Prostate gland (tissue), 2 donors: ENCODE measurements at regions not wholly inside any gene's neighbourhood (a gene's known extent, or its start where the extent isn't known, plus 50 kb on each side); places are given as distances from the start of the nearest gene placed in this dataset.

Experiments
- DNase-seq: peaks from one replicate; pipeline ENCODE4 v3.0.0-alpha.2; 2019; ENCODE audit warnings: low spot score
- H3K27ac ChIP-seq, 2 donors: fragments of 200-600 bp; sonication (generic); 2 replicates each; pipeline ENCODE4 v1.5.1; 2017 to 2019
- H3K27me3 ChIP-seq: fragments of 200-600 bp; sonication (generic); replicated peaks from 2 replicates; pipeline ENCODE4 v1.5.1; 2019; ENCODE audit not compliant: insufficient read depth
- H3K36me3 ChIP-seq, 2 donors: fragments of 200-600 bp; sonication (generic); 1 replicate in 1 of 2; 2 replicates in 1 of 2; pipeline versions ENCODE4 v1.5.1 to v1.8.1; 2017 to 2019
- H3K4me1 ChIP-seq: fragments of 200-600 bp; sonication (generic); replicated peaks from 2 replicates; pipeline ENCODE4 v1.5.1; 2019
- H3K4me3 ChIP-seq, 2 donors: fragments of 200-600 bp; sonication (generic); 2 replicates each; pipeline ENCODE4 v1.5.1; 2017 to 2019
- H3K9me3 ChIP-seq: fragments of 200-600 bp; sonication (generic); 2 replicates; pipeline ENCODE4 v1.5.1; 2017
- POLR2A ChIP-seq: fragments of 450-650 bp; IDR thresholded peaks from one replicate; pipeline ENCODE4 v1.6.1; 2016; ENCODE audit warnings: antibody characterized with exemption, mild to moderate bottlenecking
- POLR2AphosphoS5 ChIP-seq: sonication (generic); formaldehyde crosslinking; IDR thresholded peaks from one replicate; pipeline ENCODE4 v1.6.1; 2017; ENCODE audit warnings: antibody characterized with exemption
- WGBS: methylation state at CpG from one replicate; pipeline ENCODE4 v1.1.5; 2018; 5-methylcytosine and 5-hydroxymethylcytosine counted together
- intact Hi-C: fragments of 100-400 bp; cut with DNase I; formaldehyde crosslinking; loops from one replicate; pipeline ENCODE4 v1.14.2; 2022
- TF ChIP-seq, protein P1 (sequence below), 4 experiments: fragments of 200-600 bp in 2 of 4; fragments of 450-650 bp in 2 of 4; sonication (generic) in 2 of 4; IDR thresholded peaks; 1 replicate in 3 of 4; 2 replicates in 1 of 4; pipeline ENCODE4 v1.5.1; 2016 to 2019; ENCODE audit warnings: antibody characterized with exemption in 4 of 4, mild to moderate bottlenecking in 2 of 4, moderate library complexity in 2 of 4

DNA sequence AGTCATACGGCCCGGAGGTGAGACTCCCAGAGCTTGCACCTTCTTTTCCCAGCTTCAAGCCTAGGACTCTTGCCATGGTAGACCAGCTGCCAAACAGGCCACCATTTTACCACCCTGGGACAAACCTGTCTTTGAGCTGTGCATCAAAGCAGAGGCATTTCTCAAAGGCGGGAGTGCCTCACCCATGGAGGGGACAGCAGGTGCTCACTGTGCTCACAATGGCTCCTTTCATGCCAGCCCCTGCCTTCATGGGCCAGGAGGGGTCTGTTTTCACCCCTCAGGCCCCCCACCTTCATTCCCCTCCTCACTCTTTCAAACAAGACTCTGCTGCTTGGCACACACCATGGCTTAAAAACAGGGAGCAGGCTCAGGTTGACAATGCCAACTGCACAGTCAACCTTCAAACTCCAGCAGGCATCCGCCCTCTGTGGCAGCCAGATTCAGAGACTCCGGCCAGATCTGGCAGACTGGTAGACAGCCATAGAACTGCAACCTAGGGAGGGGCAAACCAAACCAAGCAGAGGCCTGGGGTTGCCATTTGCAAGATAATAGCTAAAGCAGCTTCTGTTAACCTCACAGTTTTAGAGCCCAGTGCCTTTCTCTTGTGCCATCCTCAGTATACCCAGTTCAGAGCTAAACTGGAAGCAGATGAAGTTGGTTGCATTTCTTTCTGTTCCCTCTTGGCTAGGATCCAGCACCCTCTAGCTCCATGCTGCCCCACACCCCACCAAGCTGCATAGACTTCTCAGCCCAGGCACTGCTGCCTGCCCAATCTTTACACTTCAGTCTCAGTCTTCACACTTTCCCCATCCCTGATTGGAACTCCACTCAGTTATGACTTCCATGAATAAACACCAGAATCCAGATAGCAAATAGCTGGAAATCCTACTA, 93.9 kb upstream of the SPATA13 start:
- Histone ChIP-seq H3K9me3 (no peaks in the 10 kb centered on the region), H3K36me3 (no peaks in the 10 kb centered on the region), H3K4me3 (no peak overlapping the region), H3K4me1 (no peaks in the 10 kb centered on the region), H3K27me3 (no peaks in the 10 kb centered on the region), H3K27ac (no peak overlapping the region)
- intact Hi-C loops, result no loop called here
- DNase-seq, result no peak
- TF ChIP-seq, protein P1, sequence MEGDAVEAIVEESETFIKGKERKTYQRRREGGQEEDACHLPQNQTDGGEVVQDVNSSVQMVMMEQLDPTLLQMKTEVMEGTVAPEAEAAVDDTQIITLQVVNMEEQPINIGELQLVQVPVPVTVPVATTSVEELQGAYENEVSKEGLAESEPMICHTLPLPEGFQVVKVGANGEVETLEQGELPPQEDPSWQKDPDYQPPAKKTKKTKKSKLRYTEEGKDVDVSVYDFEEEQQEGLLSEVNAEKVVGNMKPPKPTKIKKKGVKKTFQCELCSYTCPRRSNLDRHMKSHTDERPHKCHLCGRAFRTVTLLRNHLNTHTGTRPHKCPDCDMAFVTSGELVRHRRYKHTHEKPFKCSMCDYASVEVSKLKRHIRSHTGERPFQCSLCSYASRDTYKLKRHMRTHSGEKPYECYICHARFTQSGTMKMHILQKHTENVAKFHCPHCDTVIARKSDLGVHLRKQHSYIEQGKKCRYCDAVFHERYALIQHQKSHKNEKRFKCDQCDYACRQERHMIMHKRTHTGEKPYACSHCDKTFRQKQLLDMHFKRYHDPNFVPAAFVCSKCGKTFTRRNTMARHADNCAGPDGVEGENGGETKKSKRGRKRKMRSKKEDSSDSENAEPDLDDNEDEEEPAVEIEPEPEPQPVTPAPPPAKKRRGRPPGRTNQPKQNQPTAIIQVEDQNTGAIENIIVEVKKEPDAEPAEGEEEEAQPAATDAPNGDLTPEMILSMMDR (IDR thresholded peaks at IDR 0.05), result no peak
- no peak for TF ChIP-seq POLR2A
- no peak for TF ChIP-seq POLR2AphosphoS5
- 80% methylated on average over 5 of the region's 5 CpGs for WGBS

DNA sequence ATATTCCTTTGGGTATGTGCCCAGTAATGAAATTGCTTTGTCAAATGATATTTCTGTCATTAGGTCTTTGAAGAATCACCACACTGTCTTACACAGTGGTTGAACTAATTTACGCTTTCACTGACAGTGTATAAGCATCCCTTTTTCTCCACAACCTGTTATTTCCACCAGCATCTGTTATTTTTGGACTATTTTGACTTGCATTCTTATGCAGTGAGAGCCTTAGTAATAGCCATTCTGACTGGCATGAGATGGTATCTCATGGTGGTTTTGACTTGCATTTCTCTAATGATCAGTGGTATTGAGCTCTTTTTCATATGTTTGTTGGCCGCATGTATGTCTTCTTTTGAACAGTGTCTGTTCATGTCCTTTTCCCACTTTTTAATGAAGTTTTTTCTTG, 92.0 kb upstream of the SPATA13 start:
- 94% methylated on average over 2 of the region's 2 CpGs for WGBS
- TF ChIP-seq, protein P1 (IDR thresholded peaks at IDR 0.05), result no peak
- TF ChIP-seq POLR2AphosphoS5 (no peak), POLR2A (no peak)
- H3K4me3 ChIP-seq, result no peak overlapping the region
- H3K27me3 ChIP-seq, result no peaks in the 10 kb centered on the region
- intact Hi-C loops, result no loop called here
- H3K27ac ChIP-seq, result no peak overlapping the region
- H3K36me3 ChIP-seq, result no peaks in the 10 kb centered on the region
- H3K4me1 ChIP-seq, result no peaks in the 10 kb centered on the region
- H3K9me3 ChIP-seq, result no peaks in the 10 kb centered on the region
- DNase-seq, result no peak

DNA sequence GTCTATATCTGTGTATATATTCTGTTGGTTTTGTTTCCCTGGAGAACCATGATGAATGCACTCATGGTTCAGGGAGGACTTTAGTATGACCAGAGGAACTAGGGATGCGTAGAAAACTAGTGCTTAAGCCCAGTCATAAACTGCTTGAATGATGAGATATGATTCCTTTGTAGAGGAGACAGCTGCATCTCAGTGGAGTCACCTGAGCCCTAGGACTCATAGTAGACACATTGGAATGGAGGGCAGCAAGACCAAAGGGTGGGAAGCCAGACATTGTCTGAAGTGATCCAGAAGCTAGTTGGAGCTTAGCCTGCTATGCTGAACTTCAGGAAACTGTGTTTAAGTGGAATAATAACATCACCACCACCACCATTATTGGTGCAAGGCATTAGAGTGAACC, 89.5 kb upstream of the SPATA13 start:
- no peaks in the 10 kb centered on the region for H3K27me3 ChIP-seq
- DNase-seq, result no peak
- H3K36me3 ChIP-seq, result no peaks in the 10 kb centered on the region
- H3K4me3 ChIP-seq, result no peak overlapping the region
- H3K9me3 ChIP-seq, result no peaks in the 10 kb centered on the region
- no peak overlapping the region for H3K27ac ChIP-seq
- no peaks in the 10 kb centered on the region for H3K4me1 ChIP-seq
- WGBS, result 100% methylated on average over 1 of the region's 1 CpG
- intact Hi-C loops, result no loop called here
- TF ChIP-seq POLR2AphosphoS5 (no peak), POLR2A (no peak)
- TF ChIP-seq, protein P1 (IDR thresholded peaks at IDR 0.05), result no peak

DNA sequence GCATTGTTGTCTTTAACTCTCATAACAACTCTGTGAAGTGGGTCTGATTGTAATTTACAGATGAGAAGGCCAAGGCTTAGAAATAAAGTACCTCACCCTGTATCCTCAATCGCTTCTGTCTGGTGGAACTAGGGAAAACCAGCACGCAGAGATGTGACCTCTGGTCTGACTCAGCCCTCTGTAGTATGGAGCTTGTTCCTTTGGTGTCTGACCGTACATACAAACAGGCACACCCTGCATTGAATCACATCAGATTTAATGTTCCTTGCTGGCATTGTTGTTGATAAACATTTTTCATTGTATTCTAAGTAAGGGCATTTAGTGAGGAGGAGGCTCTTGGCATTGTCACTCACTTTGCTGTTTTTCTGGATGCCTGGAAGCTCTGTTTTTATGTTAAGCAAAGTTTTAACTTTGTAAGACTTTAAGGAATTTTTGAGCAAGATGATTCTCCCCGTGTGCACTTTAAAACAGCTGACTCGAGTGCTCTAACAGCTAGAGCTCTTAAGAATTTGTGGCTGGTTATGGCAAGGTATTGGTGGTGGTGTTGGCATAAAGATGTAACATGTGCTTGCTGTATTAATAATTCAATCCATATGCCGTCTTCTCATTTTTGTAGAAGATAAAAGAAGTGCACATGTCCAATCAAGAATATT, 89.0 kb upstream of the SPATA13 start:
- TF ChIP-seq POLR2A, result no peak
- no peak for TF ChIP-seq POLR2AphosphoS5
- TF ChIP-seq, protein P1 (IDR thresholded peaks at IDR 0.05), result no peak
- H3K27ac ChIP-seq, result no peak overlapping the region
- no peak for DNase-seq
- H3K9me3 ChIP-seq, result no peaks in the 10 kb centered on the region
- H3K27me3 ChIP-seq, result no peaks in the 10 kb centered on the region
- H3K36me3 ChIP-seq, result no peaks in the 10 kb centered on the region
- H3K4me1 ChIP-seq, result no peaks in the 10 kb centered on the region
- intact Hi-C loops, result no loop called here
- H3K4me3 ChIP-seq, result no peak overlapping the region
- 63% methylated on average over 6 of the region's 6 CpGs for WGBS

DNA sequence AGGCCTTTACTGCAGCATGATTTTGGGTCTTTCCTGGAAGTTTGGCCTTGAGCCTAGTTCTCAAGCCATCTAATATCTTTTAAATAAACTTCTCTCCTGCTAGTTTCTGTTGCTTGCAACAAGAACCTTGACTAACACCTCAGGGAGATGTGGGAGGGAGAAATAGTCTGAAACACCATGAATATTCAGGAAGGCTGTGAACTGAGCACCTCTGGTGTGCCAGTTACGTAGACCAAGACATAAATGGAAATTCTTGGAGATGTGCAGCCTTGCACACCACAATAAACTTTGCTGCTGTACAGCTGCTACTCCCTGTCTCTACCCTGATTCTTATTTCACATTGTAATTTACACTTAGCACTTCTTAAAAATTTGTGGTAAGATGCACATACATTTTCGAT, 86.9 kb upstream of the SPATA13 start:
- no peaks in the 10 kb centered on the region for H3K36me3 ChIP-seq
- TF ChIP-seq POLR2A (no peak), POLR2AphosphoS5 (no peak)
- TF ChIP-seq, protein P1 (IDR thresholded peaks at IDR 0.05), result no peak
- H3K4me3 ChIP-seq, result no peak overlapping the region
- H3K27ac ChIP-seq, result no peak overlapping the region
- no peaks in the 10 kb centered on the region for H3K9me3 ChIP-seq
- no peak for DNase-seq
- WGBS, result 98% methylated on average over 2 of the region's 2 CpGs
- intact Hi-C loops, result no loop called here
- no peaks in the 10 kb centered on the region for H3K4me1 ChIP-seq
- H3K27me3 ChIP-seq, result no peaks in the 10 kb centered on the region
